ENCODE measurements at regions not wholly inside any gene's neighbourhood (a gene's known extent, or its start where the extent isn't known, plus 50 kb on each side); places are given as distances from the start of the nearest gene placed in this dataset.
"Not testable (repeated sequence)": the region's sequence is repeated elsewhere in the genome, so short reads cannot be mapped to it uniquely, and the experiment has no call there.

GRCh38 chr9:25808554-25808953 lies 130.3 kb upstream of the TUSC1 start:
- Histone ChIP-seq H3K27me3 (no peaks in the 10 kb centered on the region), H3K9me3 (no peaks in the 10 kb centered on the region)
- DNase-seq (ENCODE audit: low spot score in 2 of 2) = no peak

GRCh38 chr9:25804856-25805255 lies 126.6 kb upstream of the TUSC1 start:
- H3K27ac ChIP-seq = no peak overlapping the region
- DNase-seq (ENCODE audit: low spot score in 2 of 2) = no peak
- TF ChIP-seq POLR2A (IDR thresholded peaks at IDR 0.05) = no peak
- TF ChIP-seq, protein P1, sequence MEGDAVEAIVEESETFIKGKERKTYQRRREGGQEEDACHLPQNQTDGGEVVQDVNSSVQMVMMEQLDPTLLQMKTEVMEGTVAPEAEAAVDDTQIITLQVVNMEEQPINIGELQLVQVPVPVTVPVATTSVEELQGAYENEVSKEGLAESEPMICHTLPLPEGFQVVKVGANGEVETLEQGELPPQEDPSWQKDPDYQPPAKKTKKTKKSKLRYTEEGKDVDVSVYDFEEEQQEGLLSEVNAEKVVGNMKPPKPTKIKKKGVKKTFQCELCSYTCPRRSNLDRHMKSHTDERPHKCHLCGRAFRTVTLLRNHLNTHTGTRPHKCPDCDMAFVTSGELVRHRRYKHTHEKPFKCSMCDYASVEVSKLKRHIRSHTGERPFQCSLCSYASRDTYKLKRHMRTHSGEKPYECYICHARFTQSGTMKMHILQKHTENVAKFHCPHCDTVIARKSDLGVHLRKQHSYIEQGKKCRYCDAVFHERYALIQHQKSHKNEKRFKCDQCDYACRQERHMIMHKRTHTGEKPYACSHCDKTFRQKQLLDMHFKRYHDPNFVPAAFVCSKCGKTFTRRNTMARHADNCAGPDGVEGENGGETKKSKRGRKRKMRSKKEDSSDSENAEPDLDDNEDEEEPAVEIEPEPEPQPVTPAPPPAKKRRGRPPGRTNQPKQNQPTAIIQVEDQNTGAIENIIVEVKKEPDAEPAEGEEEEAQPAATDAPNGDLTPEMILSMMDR (IDR thresholded peaks at IDR 0.05) = no peak
- no peak for TF ChIP-seq EP300 (IDR thresholded peaks at IDR 0.05)
- no peaks in the 10 kb centered on the region for H3K27me3 ChIP-seq
- H3K9me3 ChIP-seq = no peaks in the 10 kb centered on the region
- no peaks in the 10 kb centered on the region for H3K4me1 ChIP-seq
- H3K36me3 ChIP-seq = no peaks in the 10 kb centered on the region
- H3K4me3 ChIP-seq = no peak overlapping the region

More at GRCh38 chr9:25808554-25808953, 130.3 kb upstream of the TUSC1 start:
- no peak overlapping the region for H3K4me3 ChIP-seq
- no peaks in the 10 kb centered on the region for H3K36me3 ChIP-seq
- no peaks in the 10 kb centered on the region for H3K4me1 ChIP-seq
- WGBS, 2 donors = 65 to 70% methylated on average over 1 of the region's 1 CpG
- TF ChIP-seq POLR2A (IDR thresholded peaks at IDR 0.05) (no peak), EP300 (IDR thresholded peaks at IDR 0.05) (no peak)
- TF ChIP-seq, protein P1 (IDR thresholded peaks at IDR 0.05) = no peak
- H3K27ac ChIP-seq = no peak overlapping the region

DNA sequence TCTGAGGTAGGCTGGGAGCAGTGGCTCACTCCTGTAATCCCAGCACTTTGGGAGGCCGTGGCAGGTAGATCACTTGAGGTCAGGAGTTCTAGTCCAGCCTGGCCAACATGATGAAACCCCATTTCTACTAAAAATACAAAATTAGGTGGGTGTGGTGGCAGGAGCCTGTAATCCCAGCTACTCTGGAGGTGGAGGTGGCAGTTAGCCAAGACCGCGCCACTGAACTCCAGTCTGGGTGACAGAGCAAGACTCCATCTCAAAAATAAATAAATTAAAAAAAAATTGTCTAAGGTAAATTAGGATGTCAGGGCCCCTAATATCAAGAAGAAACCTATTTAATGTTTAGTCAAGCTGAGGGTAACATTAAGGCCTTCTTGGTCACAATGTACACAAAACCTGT lies 123.7 kb upstream of the TUSC1 start:
- not testable (repeated sequence) for H3K27me3 ChIP-seq; H3K27ac ChIP-seq; H3K4me1 ChIP-seq; H3K4me3 ChIP-seq; H3K36me3 ChIP-seq; H3K9me3 ChIP-seq; DNase-seq (ENCODE audit: low spot score in 2 of 2)
- WGBS, 2 donors = 93 to 96% methylated on average over 3 of the region's 3 CpGs

GRCh38 chr9:25773805-25774204 lies 95.6 kb upstream of the TUSC1 start:
- DNase-seq (ENCODE audit: low spot score in 2 of 2) = no peak
- no peaks in the 10 kb centered on the region for H3K27me3 ChIP-seq
- WGBS, 2 donors = 89 to 90% methylated on average over 4 of the region's 4 CpGs
- no peak for TF ChIP-seq POLR2A (IDR thresholded peaks at IDR 0.05)
- no peak for TF ChIP-seq EP300 (IDR thresholded peaks at IDR 0.05)
- TF ChIP-seq, protein P1 (IDR thresholded peaks at IDR 0.05) = no peak
- H3K4me3 ChIP-seq = no peak overlapping the region
- H3K27ac ChIP-seq = no peak overlapping the region
- H3K4me1 ChIP-seq = no peaks in the 10 kb centered on the region
- no peaks in the 10 kb centered on the region for H3K9me3 ChIP-seq
- no peaks in the 10 kb centered on the region for H3K36me3 ChIP-seq

GRCh38 chr9:25755951-25756350 lies 77.7 kb upstream of the TUSC1 start:
- Histone ChIP-seq H3K4me3 (no peak overlapping the region), H3K27me3 (no peaks in the 10 kb centered on the region), H3K4me1 (no peaks in the 10 kb centered on the region), H3K36me3 (no peaks in the 10 kb centered on the region), H3K9me3 (no peaks in the 10 kb centered on the region), H3K27ac (no peak overlapping the region)
- WGBS, 2 donors = 82 to 84% methylated on average over 1 of the region's 1 CpG
- no peak for DNase-seq (ENCODE audit: low spot score in 2 of 2)
- TF ChIP-seq EP300 (IDR thresholded peaks at IDR 0.05) (no peak), POLR2A (IDR thresholded peaks at IDR 0.05) (no peak)

- Histone ChIP-seq H3K27ac (no peak overlapping the region), H3K27me3 (no peaks in the 10 kb centered on the region), H3K4me1 (no peaks in the 10 kb centered on the region), H3K36me3 (no peaks in the 10 kb centered on the region), H3K4me3 (no peak overlapping the region), H3K9me3 (no peaks in the 10 kb centered on the region)
- WGBS, 2 donors = 49 to 65% methylated on average over 5 of the region's 5 CpGs
- TF ChIP-seq POLR2A (IDR thresholded peaks at IDR 0.05) (no peak), EP300 (IDR thresholded peaks at IDR 0.05) (no peak)
- TF ChIP-seq, protein P1 (IDR thresholded peaks at IDR 0.05) = no peak
- DNase-seq (ENCODE audit: low spot score in 2 of 2) = no peak
Measured at GRCh38 chr9:25752398-25752797, 74.2 kb upstream of the TUSC1 start.
